HEK293 (cell line): ENCODE measurements at regions not wholly inside any gene's neighbourhood (a gene's known extent, or its start where the extent isn't known, plus 50 kb on each side); places are given as distances from the start of the nearest gene placed in this dataset.

Experiments
- CTCF ChIA-PET: fragments of 350-600 bp; formaldehyde crosslinking; extraction: SDS; loops from one replicate; lab custom pipeline; 2021; ENCODE audit warnings: antibody characterized with exemption; lab: Yijun Ruan, JAX
- POLR2A ChIA-PET: fragments of 300-600 bp; formaldehyde crosslinking; extraction: SDS; loops from one replicate; lab custom pipeline; 2020; ENCODE audit warnings: antibody characterized with exemption, inconsistent platforms; lab: Yijun Ruan, JAX
- H3K27ac ChIP-seq: fragments of 200-500 bp; sonication (Bioruptor generic); 2 replicates; pipeline ENCODE4 v1.5.1; 2014; ENCODE audit warnings: low read depth, low read length, control low read depth, inconsistent platforms; ENCODE audit errors: extremely low read depth
- H3K36me3 ChIP-seq, 2 experiments: fragments of 200-500 bp in 1 of 2; sonication (Bioruptor generic) in 1 of 2; 1 replicate in 1 of 2; 2 replicates in 1 of 2; pipeline ENCODE4 v1.5.1; 2014 to 2017; ENCODE audit warnings: inconsistent platforms in 2 of 2, low read length in 2 of 2; ENCODE audit not compliant: control insufficient read depth in 2 of 2, insufficient read depth in 1 of 2
- H3K4me1 ChIP-seq: fragments of 200-500 bp; sonication (Bioruptor generic); 2 replicates; pipeline ENCODE4 v1.5.1; 2014; ENCODE audit warnings: mild to moderate bottlenecking, low read length, inconsistent platforms; ENCODE audit not compliant: control insufficient read depth, insufficient read depth
- H3K4me3 ChIP-seq: 2 replicates; pipeline ENCODE4 v1.5.1; 2011; ENCODE audit warnings: low read depth, mild to moderate bottlenecking, control low read depth, low read length, moderate library complexity
- H3K9me3 ChIP-seq: fragments of 200-500 bp; sonication (Bioruptor generic); 2 replicates; pipeline ENCODE4 v1.5.1; 2014; ENCODE audit warnings: low read depth, low read length, inconsistent platforms; ENCODE audit not compliant: control insufficient read depth, insufficient read depth
- AEBP2 ChIP-seq: fragments of 450-650 bp; formaldehyde crosslinking; IDR thresholded peaks from 2 replicates; pipeline ENCODE4 v1.5.1; 2016; ENCODE audit warnings: missing biosample characterization, missing genetic modification characterization, borderline replicate concordance
- BCL11A ChIP-seq: fragments of 450-650 bp; formaldehyde crosslinking; IDR thresholded peaks from 2 replicates; pipeline ENCODE4 v1.5.1; 2016; ENCODE audit warnings: low read depth, missing biosample characterization, missing genetic modification characterization
- ELK4 ChIP-seq: IDR thresholded peaks from 2 replicates; pipeline ENCODE4 v1.6.1; 2011; ENCODE audit warnings: mild to moderate bottlenecking, low read depth, low read length, borderline replicate concordance
- GLIS1 ChIP-seq: fragments of 450-650 bp; formaldehyde crosslinking; IDR thresholded peaks from 2 replicates; pipeline ENCODE4 v1.5.1; 2016; ENCODE audit warnings: missing biosample characterization, missing genetic modification characterization
- KLF7 ChIP-seq: fragments of 450-650 bp; formaldehyde crosslinking; IDR thresholded peaks from 2 replicates; pipeline ENCODE4 v1.5.1; 2016; ENCODE audit warnings: missing biosample characterization, missing genetic modification characterization, borderline replicate concordance
- MYNN ChIP-seq: fragments of 450-650 bp; formaldehyde crosslinking; IDR thresholded peaks from 2 replicates; pipeline ENCODE4 v1.5.1; 2016; ENCODE audit warnings: missing biosample characterization, missing genetic modification characterization, borderline replicate concordance
- PRDM6 ChIP-seq: fragments of 450-650 bp; formaldehyde crosslinking; IDR thresholded peaks from 2 replicates; pipeline ENCODE4 v1.5.1; 2017; ENCODE audit warnings: missing biosample characterization, missing genetic modification characterization
- YY2 ChIP-seq: fragments of 450-650 bp; formaldehyde crosslinking; IDR thresholded peaks from 2 replicates; pipeline ENCODE4 v1.5.1; 2016; ENCODE audit warnings: missing biosample characterization, missing genetic modification characterization
- ZFHX2 ChIP-seq: fragments of 450-650 bp; formaldehyde crosslinking; conservative IDR thresholded peaks from 2 replicates; pipeline ENCODE4 v1.5.1; 2016; ENCODE audit warnings: missing biosample characterization, missing genetic modification characterization
- ZNF157 ChIP-seq: fragments of 450-650 bp; formaldehyde crosslinking; IDR thresholded peaks from 2 replicates; pipeline ENCODE4 v1.5.1; 2016; ENCODE audit warnings: missing biosample characterization, missing genetic modification characterization
- ZNF184 ChIP-seq: fragments of 450-650 bp; IDR thresholded peaks from 2 replicates; pipeline ENCODE4 v1.5.1; 2018; ENCODE audit warnings: missing biosample characterization, mild to moderate bottlenecking, missing genetic modification characterization
- ZNF221 ChIP-seq: fragments of 450-650 bp; formaldehyde crosslinking; IDR thresholded peaks from 2 replicates; pipeline ENCODE4 v1.5.1; 2017; ENCODE audit warnings: missing biosample characterization, missing genetic modification characterization, borderline replicate concordance
- ZNF239 ChIP-seq: fragments of 450-650 bp; formaldehyde crosslinking; IDR thresholded peaks from 2 replicates; pipeline ENCODE4 v1.5.1; 2016; ENCODE audit warnings: missing biosample characterization, missing genetic modification characterization
- ZNF248 ChIP-seq: fragments of 450-650 bp; formaldehyde crosslinking; IDR thresholded peaks from 2 replicates; pipeline ENCODE4 v1.5.1; 2017; ENCODE audit warnings: missing biosample characterization, missing genetic modification characterization
- ZNF26 ChIP-seq: fragments of 450-650 bp; formaldehyde crosslinking; IDR thresholded peaks from 2 replicates; pipeline ENCODE4 v1.5.1; 2016; ENCODE audit warnings: missing biosample characterization, missing genetic modification characterization
- ZNF560 ChIP-seq: fragments of 450-650 bp; formaldehyde crosslinking; IDR thresholded peaks from 2 replicates; pipeline ENCODE4 v1.5.1; 2017; ENCODE audit warnings: missing biosample characterization, missing genetic modification characterization, borderline replicate concordance
- ZNF585B ChIP-seq: fragments of 450-650 bp; formaldehyde crosslinking; IDR thresholded peaks from 2 replicates; pipeline ENCODE4 v1.5.1; 2016; ENCODE audit warnings: missing biosample characterization, missing genetic modification characterization
- ZNF664 ChIP-seq: fragments of 450-650 bp; formaldehyde crosslinking; IDR thresholded peaks from 2 replicates; pipeline ENCODE4 v1.5.1; 2016; ENCODE audit warnings: missing biosample characterization, missing genetic modification characterization
- ZNF701 ChIP-seq: fragments of 450-650 bp; formaldehyde crosslinking; IDR thresholded peaks from 2 replicates; pipeline ENCODE4 v1.5.1; 2016; ENCODE audit warnings: missing biosample characterization, missing genetic modification characterization
- ZNF707 ChIP-seq: fragments of 450-650 bp; formaldehyde crosslinking; IDR thresholded peaks from 2 replicates; pipeline ENCODE4 v1.5.1; 2016; ENCODE audit warnings: missing biosample characterization, missing genetic modification characterization
- ZNF768 ChIP-seq: fragments of 450-650 bp; formaldehyde crosslinking; IDR thresholded peaks from 2 replicates; pipeline ENCODE4 v1.5.1; 2018; ENCODE audit warnings: missing biosample characterization, mild to moderate bottlenecking, missing genetic modification characterization
- ZNF830 ChIP-seq: fragments of 450-650 bp; IDR thresholded peaks from 2 replicates; pipeline ENCODE4 v1.5.0; 2018; ENCODE audit warnings: missing biosample characterization, missing genetic modification characterization, low read depth, mild to moderate bottlenecking, moderate library complexity
- ZNF837 ChIP-seq: fragments of 450-650 bp; formaldehyde crosslinking; IDR thresholded peaks from 2 replicates; pipeline ENCODE4 v1.5.1; 2016; ENCODE audit warnings: missing biosample characterization, missing genetic modification characterization
- ZSCAN30 ChIP-seq: fragments of 450-650 bp; IDR thresholded peaks from 2 replicates; pipeline ENCODE4 v1.5.1; 2018; ENCODE audit warnings: missing biosample characterization, mild to moderate bottlenecking, missing genetic modification characterization, moderate library complexity

- TF ChIP-seq ZNF157 (tag by site-specific recombination): no peak
- no peak for TF ChIP-seq PRDM6 (tag by site-specific recombination)
- TF ChIP-seq KLF7 (tag by site-specific recombination): no peak
Observed at GRCh38 chr4:156662921-156663320, 308.7 kb downstream of the PDGFC start (continued).

- TF ChIP-seq ELK4 (no peak), GLIS1 (tag by site-specific recombination) (no peak)
- Histone ChIP-seq H3K9me3 (no peaks in the 10 kb centered on the region), H3K27ac (no peak overlapping the region), H3K4me3 (no peak overlapping the region), H3K36me3 (no peaks in the 10 kb centered on the region), H3K4me1 (no peaks in the 10 kb centered on the region; the same call in 1 of the 2 replicates)
- POLR2A ChIA-PET: no interaction called here
- CTCF ChIA-PET: no interaction called here
Observed at GRCh38 chr4:156661555-156661954, 310.0 kb downstream of the PDGFC start.

GRCh38 chr4:156660465-156660864 is 311.1 kb downstream of the PDGFC start:
- Histone ChIP-seq H3K4me3 (no peak overlapping the region), H3K27ac (no peak overlapping the region), H3K9me3 (no peaks in the 10 kb centered on the region), H3K36me3 (no peaks in the 10 kb centered on the region), H3K4me1 (no peaks in the 10 kb centered on the region)
- ChIA-PET CTCF (interaction anchor here (0.7 kb wide), 1 partner anchor 143 kb away, joined by 4 read pairs; no protein-coding TSS in a partner anchor), POLR2A (no interaction called here)
- no peak for TF ChIP-seq ZNF585B (tag by site-specific recombination)
- no peak for TF ChIP-seq ZNF184 (tag by site-specific recombination)
- no peak for TF ChIP-seq ZNF768 (tag by site-specific recombination)
- TF ChIP-seq ZFHX2: no peak
- TF ChIP-seq YY2 (tag by site-specific recombination): no peak
- no peak for TF ChIP-seq ZNF664 (tag by site-specific recombination)
- TF ChIP-seq ZNF221 (tag by site-specific recombination): no peak
- TF ChIP-seq AEBP2 (tag by site-specific recombination): no peak
- no peak for TF ChIP-seq ZNF701 (tag by site-specific recombination)
- TF ChIP-seq ZNF837 (tag by site-specific recombination): no peak
- no peak for TF ChIP-seq ZNF560 (tag by site-specific recombination)
- no peak for TF ChIP-seq BCL11A

GRCh38 chr4:156659983-156660382 is 311.6 kb downstream of the PDGFC start:
- ChIA-PET CTCF (interaction anchor here (0.7 kb wide), 1 partner anchor 143 kb away, joined by 4 read pairs; no protein-coding TSS in a partner anchor), POLR2A (no interaction called here)
- H3K4me3 ChIP-seq: no peak overlapping the region
- no peaks in the 10 kb centered on the region for H3K36me3 ChIP-seq
- no peaks in the 10 kb centered on the region for H3K9me3 ChIP-seq
- no peak overlapping the region for H3K27ac ChIP-seq
- H3K4me1 ChIP-seq: no peaks in the 10 kb centered on the region
- TF ChIP-seq ZNF26 (tag by site-specific recombination) (no peak), ZNF707 (tag by site-specific recombination) (no peak), ZSCAN30 (no peak), ZNF248 (tag by site-specific recombination) (no peak), ZNF830 (tag by site-specific recombination) (no peak), ZNF239 (tag by site-specific recombination) (no peak), MYNN (tag by site-specific recombination) (no peak)
